ENCODE measurements at regions not wholly inside any gene's neighbourhood (a gene's known extent, or its start where the extent isn't known, plus 50 kb on each side); places are given as distances from the start of the nearest gene placed in this dataset.

DNA sequence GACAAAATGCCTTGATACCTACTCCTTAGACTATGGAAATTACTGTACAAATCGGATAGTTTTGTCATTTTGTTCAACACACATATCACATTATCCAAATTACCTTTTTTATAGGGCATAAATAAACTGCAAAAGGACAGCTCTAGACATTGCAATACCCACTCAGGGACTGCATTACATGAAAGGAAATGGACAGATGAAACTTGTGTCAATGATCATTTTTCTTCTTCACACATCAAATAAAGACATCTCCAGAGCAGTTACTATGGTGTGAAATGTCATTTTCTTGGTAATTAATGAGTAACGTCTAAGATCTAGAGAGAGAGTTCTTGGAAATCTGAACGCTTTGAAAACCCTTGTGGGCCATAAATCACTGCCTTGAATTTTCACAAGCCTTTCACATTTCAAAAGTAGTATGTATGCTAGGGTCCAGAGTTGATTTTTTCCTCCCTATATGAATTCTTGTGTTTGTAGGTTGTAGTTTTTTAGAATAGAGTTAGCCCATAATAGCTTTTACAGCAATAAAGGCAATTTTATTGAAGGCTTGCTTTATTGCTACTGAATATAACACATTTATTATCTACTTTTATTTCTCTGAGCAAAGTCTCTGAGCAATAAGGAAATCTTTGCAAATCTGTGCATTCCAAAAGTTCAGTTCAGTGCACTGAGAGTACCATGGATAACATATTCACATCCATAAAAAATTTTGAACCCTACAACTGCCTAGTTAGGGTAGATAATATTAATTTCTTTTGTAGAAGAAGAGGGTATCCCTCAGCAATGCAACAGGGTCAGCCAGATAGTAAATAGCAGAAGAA is 358.0 kb upstream of the PCSK5 start:
- TF ChIP-seq, protein P1, sequence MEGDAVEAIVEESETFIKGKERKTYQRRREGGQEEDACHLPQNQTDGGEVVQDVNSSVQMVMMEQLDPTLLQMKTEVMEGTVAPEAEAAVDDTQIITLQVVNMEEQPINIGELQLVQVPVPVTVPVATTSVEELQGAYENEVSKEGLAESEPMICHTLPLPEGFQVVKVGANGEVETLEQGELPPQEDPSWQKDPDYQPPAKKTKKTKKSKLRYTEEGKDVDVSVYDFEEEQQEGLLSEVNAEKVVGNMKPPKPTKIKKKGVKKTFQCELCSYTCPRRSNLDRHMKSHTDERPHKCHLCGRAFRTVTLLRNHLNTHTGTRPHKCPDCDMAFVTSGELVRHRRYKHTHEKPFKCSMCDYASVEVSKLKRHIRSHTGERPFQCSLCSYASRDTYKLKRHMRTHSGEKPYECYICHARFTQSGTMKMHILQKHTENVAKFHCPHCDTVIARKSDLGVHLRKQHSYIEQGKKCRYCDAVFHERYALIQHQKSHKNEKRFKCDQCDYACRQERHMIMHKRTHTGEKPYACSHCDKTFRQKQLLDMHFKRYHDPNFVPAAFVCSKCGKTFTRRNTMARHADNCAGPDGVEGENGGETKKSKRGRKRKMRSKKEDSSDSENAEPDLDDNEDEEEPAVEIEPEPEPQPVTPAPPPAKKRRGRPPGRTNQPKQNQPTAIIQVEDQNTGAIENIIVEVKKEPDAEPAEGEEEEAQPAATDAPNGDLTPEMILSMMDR (IDR thresholded peaks at IDR 0.05; ENCODE audit: extremely low read depth in 1 of 2, insufficient read depth in 1 of 2, low read depth in 1 of 2, low read length in 2 of 2), result no peak
- TF ChIP-seq POLR2A (IDR thresholded peaks at IDR 0.05; ENCODE audit: low read depth, low read length), result no peak
- TF ChIP-seq POLR2AphosphoS5 (IDR thresholded peaks at IDR 0.05; ENCODE audit: insufficient read depth, low read depth, low read length), result no peak
- no peak for TF ChIP-seq MAX (IDR thresholded peaks at IDR 0.05; ENCODE audit: insufficient read depth, insufficient read length)
- no peak for TF ChIP-seq GATA2 (IDR thresholded peaks at IDR 0.05; ENCODE audit: insufficient read depth, insufficient read length, low read depth, low read length)
- no peak for TF ChIP-seq JUN (IDR thresholded peaks at IDR 0.05; ENCODE audit: borderline replicate concordance, insufficient read depth, insufficient read length, low read depth)
- TF ChIP-seq EZH2 (IDR thresholded peaks at IDR 0.05; ENCODE audit: borderline replicate concordance, low read depth, low read length, severe bottlenecking), result no peak
- no peak for TF ChIP-seq MYC (IDR thresholded peaks at IDR 0.05; ENCODE audit: low read depth, low read length)
- TF ChIP-seq FOS (IDR thresholded peaks at IDR 0.05; ENCODE audit: borderline replicate concordance, insufficient read depth, low read length), result no peak
